Thyroid gland (tissue), 4 donors: ENCODE measurements at regions not wholly inside any gene's neighbourhood (a gene's known extent, or its start where the extent isn't known, plus 50 kb on each side); places are given as distances from the start of the nearest gene placed in this dataset.

Experiments used
- POLR2A ChIP-seq, 2 donors: fragments of 450-650 bp; IDR thresholded peaks; one replicate each; pipeline ENCODE4 v1.6.1; 2017; ENCODE audit warnings: antibody characterized with exemption in 2 of 2, mild to moderate bottlenecking in 2 of 2, moderate library complexity in 1 of 2
- TF ChIP-seq, protein P1 (sequence below), 6 experiments: fragments of 200-600 bp in 3 of 6; fragments of 450-650 bp in 3 of 6; sonication (generic) in 3 of 6; IDR thresholded peaks; one replicate each; pipeline ENCODE4 v1.5.1; 2016 to 2019; ENCODE audit warnings: antibody characterized with exemption in 6 of 6, mild to moderate bottlenecking in 2 of 6, inconsistent platforms in 1 of 6, moderate library complexity in 1 of 6

DNA sequence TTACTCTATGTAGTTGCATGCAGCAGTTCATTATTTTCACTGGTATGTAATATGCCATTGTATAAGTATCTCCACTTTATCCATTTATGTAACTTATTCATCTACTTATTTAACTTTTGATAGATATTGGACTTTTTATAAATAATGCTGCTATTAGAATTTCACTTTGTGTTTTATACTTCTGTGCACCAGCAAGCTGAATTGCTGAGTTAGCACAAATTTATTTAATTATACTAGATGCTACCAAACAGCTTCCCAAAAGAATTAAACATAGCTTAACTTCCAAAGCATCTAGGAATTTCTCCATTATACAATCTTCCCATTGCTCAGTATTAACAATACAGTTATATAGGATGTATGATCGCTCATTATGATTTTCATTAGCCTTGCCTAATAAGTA, 308.0 kb upstream of the FKBP1C start:
- TF ChIP-seq, protein P1, sequence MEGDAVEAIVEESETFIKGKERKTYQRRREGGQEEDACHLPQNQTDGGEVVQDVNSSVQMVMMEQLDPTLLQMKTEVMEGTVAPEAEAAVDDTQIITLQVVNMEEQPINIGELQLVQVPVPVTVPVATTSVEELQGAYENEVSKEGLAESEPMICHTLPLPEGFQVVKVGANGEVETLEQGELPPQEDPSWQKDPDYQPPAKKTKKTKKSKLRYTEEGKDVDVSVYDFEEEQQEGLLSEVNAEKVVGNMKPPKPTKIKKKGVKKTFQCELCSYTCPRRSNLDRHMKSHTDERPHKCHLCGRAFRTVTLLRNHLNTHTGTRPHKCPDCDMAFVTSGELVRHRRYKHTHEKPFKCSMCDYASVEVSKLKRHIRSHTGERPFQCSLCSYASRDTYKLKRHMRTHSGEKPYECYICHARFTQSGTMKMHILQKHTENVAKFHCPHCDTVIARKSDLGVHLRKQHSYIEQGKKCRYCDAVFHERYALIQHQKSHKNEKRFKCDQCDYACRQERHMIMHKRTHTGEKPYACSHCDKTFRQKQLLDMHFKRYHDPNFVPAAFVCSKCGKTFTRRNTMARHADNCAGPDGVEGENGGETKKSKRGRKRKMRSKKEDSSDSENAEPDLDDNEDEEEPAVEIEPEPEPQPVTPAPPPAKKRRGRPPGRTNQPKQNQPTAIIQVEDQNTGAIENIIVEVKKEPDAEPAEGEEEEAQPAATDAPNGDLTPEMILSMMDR (IDR thresholded peaks at IDR 0.05) = no peak
- no peak for TF ChIP-seq POLR2A (IDR thresholded peaks at IDR 0.05)
